GM12878 (cell line): ENCODE measurements at regions not wholly inside any gene's neighbourhood (a gene's known extent, or its start where the extent isn't known, plus 50 kb on each side); places are given as distances from the start of the nearest gene placed in this dataset.

Experiments used
- ATAC-seq: fragments of 200-7000 bp; cut with Tn5 transposase; 3 replicates; pipeline ENCODE4 v1.9.1; 2020; ENCODE audit warnings: mild to moderate bottlenecking, moderate library complexity
- BruUV-seq: library from RNA; stranded (reverse); fragments of 400-500 nt; replicated peaks from 2 replicates; lab custom pipeline; 2021; lab: Mats Ljungman, UMichigan
- CTCF ChIA-PET: fragments of 300-600 bp; sonication (Branson Sonifier 250); formaldehyde crosslinking; extraction: SDS; loops from one replicate; lab custom pipeline; 2021; ENCODE audit warnings: inconsistent platforms; lab: Yijun Ruan, JAX
- POLR2A ChIA-PET: fragments of 350-600 bp; formaldehyde crosslinking; extraction: SDS; loops from one replicate; lab custom pipeline; 2021; ENCODE audit warnings: inconsistent platforms; lab: Charles Lee
- RAD21 ChIA-PET: fragments of 300-600 bp; sonication (Branson Sonifier 250); formaldehyde crosslinking; loops from one replicate; lab custom pipeline; 2023; ENCODE audit warnings: antibody characterized with exemption; ENCODE audit not compliant: unreplicated experiment; lab: Charles Lee
- SMC1A ChIA-PET: fragments of 300-600 bp; sonication (Branson Sonifier 250); formaldehyde crosslinking; loops from one replicate; lab custom pipeline; 2023; ENCODE audit not compliant: unreplicated experiment, uncharacterized antibody; lab: Charles Lee
- DNase-seq: peaks from one replicate; pipeline ENCODE4 v3.0.0-alpha.2; 2011; ENCODE audit warnings: low read depth, low spot score
- FAIRE-seq: peaks from 3 replicates; lab custom pipeline; 2011; peaks lifted over from hg19 to GRCh38; lab: Jason Lieb, UNC
- H2AFZ ChIP-seq: 2 replicates; pipeline ENCODE4 v1.6.0; 2011; ENCODE audit warnings: low read depth, low read length, control low read depth; ENCODE audit not compliant: control insufficient read depth
- H3K27ac ChIP-seq: 2 replicates; pipeline ENCODE4 v1.5.1; 2011; ENCODE audit warnings: control low read depth; ENCODE audit not compliant: control insufficient read depth, insufficient read depth
- H3K27me3 ChIP-seq, 2 experiments: replicated peaks in 1 of 2; 2 replicates each; pipeline versions ENCODE4 v1.6.0 to v1.6.1; 2011; ENCODE audit warnings: low read length in 1 of 2; ENCODE audit not compliant: control insufficient read depth in 2 of 2, insufficient read depth in 2 of 2
- H3K36me3 ChIP-seq, 2 experiments: 2 replicates each; pipeline ENCODE4 v1.5.1; 2011; ENCODE audit warnings: low read length in 1 of 2; ENCODE audit not compliant: control insufficient read depth in 2 of 2, insufficient read depth in 2 of 2
- H3K4me1 ChIP-seq: 2 replicates; pipeline ENCODE4 v1.6.1; 2011; ENCODE audit warnings: mild to moderate bottlenecking, low read length, moderate library complexity, mixed read lengths; ENCODE audit not compliant: control insufficient read depth, insufficient read depth
- H3K4me2 ChIP-seq: 2 replicates; pipeline ENCODE4 v1.6.0; 2011; ENCODE audit warnings: control low read depth; ENCODE audit not compliant: control insufficient read depth, insufficient read depth
- H3K4me3 ChIP-seq: fragments of 200-600 bp; sonication (generic); 2 replicates; pipeline ENCODE4 v1.5.1; 2016
- H3K79me2 ChIP-seq: 2 replicates; pipeline ENCODE4 v1.6.0; 2011; ENCODE audit warnings: low read length; ENCODE audit not compliant: control insufficient read depth, insufficient read depth
- H3K9ac ChIP-seq: 2 replicates; pipeline ENCODE4 v1.8.0; 2011; ENCODE audit warnings: low read length, control low read depth, mixed read lengths; ENCODE audit not compliant: control insufficient read depth, insufficient read depth
- H3K9me3 ChIP-seq: replicated peaks from 3 replicates; pipeline ENCODE4 v1.5.1; 2011; ENCODE audit warnings: mild to moderate bottlenecking, low read length; ENCODE audit not compliant: control insufficient read depth, insufficient read depth
- H4K20me1 ChIP-seq: 2 replicates; pipeline ENCODE4 v1.6.0; 2011; ENCODE audit not compliant: control insufficient read depth, insufficient read depth
- BCLAF1 ChIP-seq: fragments of 450-650 bp; IDR thresholded peaks from 2 replicates; pipeline ENCODE4 v1.6.1; 2017; ENCODE audit warnings: antibody characterized with exemption, mild to moderate bottlenecking, moderate library complexity
- SMAD5 ChIP-seq: IDR thresholded peaks from 2 replicates; pipeline ENCODE4 v1.6.1; 2016; ENCODE audit warnings: antibody characterized with exemption, low read depth
- SMC3 ChIP-seq: IDR thresholded peaks from 2 replicates; pipeline ENCODE4 v1.6.1; 2011; ENCODE audit warnings: low read length, improper control_type of control experiment, borderline replicate concordance
- STAT3 ChIP-seq: IDR thresholded peaks from 2 replicates; pipeline ENCODE4 v1.6.1; 2011; ENCODE audit warnings: low read depth, low read length, improper control_type of control experiment
- USF1 ChIP-seq: IDR thresholded peaks from 2 replicates; pipeline ENCODE4 v1.6.1; 2011; ENCODE audit warnings: borderline replicate concordance, low read depth, mild to moderate bottlenecking, moderate library complexity, mixed read lengths, low read length; ENCODE audit not compliant: insufficient read depth; ENCODE audit errors: extremely low read length
- whole genome bisulfite sequencing: methylation state at CpG from one replicate; pipeline ENCODE4 v1.1.6; 2016; ENCODE audit warnings: low lambda C conversion rate; ENCODE audit not compliant: insufficient replicate concordance, insufficient coverage; ENCODE audit errors: missing lambda C conversion rate; 5-methylcytosine and 5-hydroxymethylcytosine counted together
- in situ Hi-C: fragments of 300-500 bp; cut with MboI; formaldehyde crosslinking; loops from 9 replicates; pipeline ENCODE4 v1.14.3; 2018; ENCODE audit warnings: mixed read lengths
- intact Hi-C: fragments of 100-400 bp; cut with micrococcal nuclease; formaldehyde crosslinking; loops from one replicate; pipeline ENCODE4 v1.14.2; 2022; ENCODE audit not compliant: unreplicated experiment

DNA sequence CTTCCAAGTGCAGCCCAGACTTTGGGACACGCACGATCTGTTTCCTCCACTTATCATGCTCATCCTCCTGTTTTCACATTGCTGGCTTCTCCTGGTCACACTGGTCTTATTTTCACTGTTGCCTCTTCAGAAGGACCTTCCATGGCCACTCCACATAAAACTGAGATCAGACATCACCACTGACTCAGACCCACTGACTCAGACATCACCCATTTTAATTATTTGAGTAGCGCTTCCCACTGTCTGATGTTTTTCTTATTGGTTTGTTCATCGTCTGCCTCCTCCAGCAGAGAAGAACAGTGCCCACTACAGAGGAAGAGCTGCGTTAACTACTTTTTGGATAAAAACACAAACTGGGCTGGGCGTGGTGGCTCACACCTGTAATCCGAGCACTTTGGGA is 270.5 kb upstream of the PWP1 start:
- Histone ChIP-seq H3K9me3 (no peaks in the 10 kb centered on the region), H3K9ac (no peak overlapping the region), H3K36me3 (no peaks in the 10 kb centered on the region), H3K27ac (no peak overlapping the region), H3K79me2 (no peaks in the 10 kb centered on the region), H3K27me3 (peaks cover 0 to 4% of the 10 kb centered on the region in 2 experiments; a peak in 2 of 4 replicates), H2AFZ (no peak overlapping the region), H3K4me3 (no peak overlapping the region), H3K4me2 (no peak overlapping the region), H3K4me1 (no peaks in the 10 kb centered on the region), H4K20me1 (no peaks in the 10 kb centered on the region)
- WGBS = 54% methylated on average over 7 of the region's 7 CpGs
- DNase-seq (no peak), ATAC-seq (no peak), FAIRE-seq (no peak)
- in situ Hi-C loops (no loop called here), intact Hi-C loops (no loop called here)
- ChIA-PET RAD21 (no interaction called here), CTCF (interaction anchor here (0.6 kb wide), 1 partner anchor 414 kb away, joined by 3 read pairs; no protein-coding TSS in a partner anchor), SMC1A (interaction anchor here (0.7 kb wide), 1 partner anchor 285 kb away, joined by 3 read pairs; no protein-coding TSS in a partner anchor), POLR2A (no interaction called here)
- TF ChIP-seq STAT3 (no peak), SMAD5 (no peak), BCLAF1 (no peak), SMC3 (no peak), USF1 (no peak)
- BruUV-seq = no TSS peak
